HEK293 (cell line): ENCODE measurements at regions not wholly inside any gene's neighbourhood (a gene's known extent, or its start where the extent isn't known, plus 50 kb on each side); places are given as distances from the start of the nearest gene placed in this dataset.
"Not testable (repeated sequence)": the region's sequence is repeated elsewhere in the genome, so short reads cannot be mapped to it uniquely, and the experiment has no call there.

Experiments
- CTCF ChIA-PET: fragments of 350-600 bp; formaldehyde crosslinking; extraction: SDS; loops from one replicate; lab custom pipeline; 2021; ENCODE audit warnings: antibody characterized with exemption; lab: Yijun Ruan, JAX
- POLR2A ChIA-PET: fragments of 300-600 bp; formaldehyde crosslinking; extraction: SDS; loops from one replicate; lab custom pipeline; 2020; ENCODE audit warnings: antibody characterized with exemption, inconsistent platforms; lab: Yijun Ruan, JAX
- H3K27ac ChIP-seq: fragments of 200-500 bp; sonication (Bioruptor generic); 2 replicates; pipeline ENCODE4 v1.5.1; 2014; ENCODE audit warnings: low read depth, low read length, control low read depth, inconsistent platforms; ENCODE audit errors: extremely low read depth
- H3K36me3 ChIP-seq, 2 experiments: fragments of 200-500 bp in 1 of 2; sonication (Bioruptor generic) in 1 of 2; 1 replicate in 1 of 2; 2 replicates in 1 of 2; pipeline ENCODE4 v1.5.1; 2014 to 2017; ENCODE audit warnings: inconsistent platforms in 2 of 2, low read length in 2 of 2; ENCODE audit not compliant: control insufficient read depth in 2 of 2, insufficient read depth in 1 of 2
- H3K4me1 ChIP-seq: fragments of 200-500 bp; sonication (Bioruptor generic); 2 replicates; pipeline ENCODE4 v1.5.1; 2014; ENCODE audit warnings: mild to moderate bottlenecking, low read length, inconsistent platforms; ENCODE audit not compliant: control insufficient read depth, insufficient read depth
- H3K4me3 ChIP-seq: 2 replicates; pipeline ENCODE4 v1.5.1; 2011; ENCODE audit warnings: low read depth, mild to moderate bottlenecking, control low read depth, low read length, moderate library complexity
- H3K9me3 ChIP-seq: fragments of 200-500 bp; sonication (Bioruptor generic); 2 replicates; pipeline ENCODE4 v1.5.1; 2014; ENCODE audit warnings: low read depth, low read length, inconsistent platforms; ENCODE audit not compliant: control insufficient read depth, insufficient read depth
- SALL2 ChIP-seq: fragments of 450-650 bp; formaldehyde crosslinking; IDR thresholded peaks from 2 replicates; pipeline ENCODE4 v1.5.0; 2017; ENCODE audit warnings: missing biosample characterization, mild to moderate bottlenecking, missing genetic modification characterization, borderline replicate concordance
- TRIM28 ChIP-seq: IDR thresholded peaks from 2 replicates; pipeline ENCODE4 v1.6.1; 2011; ENCODE audit warnings: low read length, control low read depth, borderline replicate concordance
- ZBTB44 ChIP-seq: fragments of 450-650 bp; IDR thresholded peaks from 2 replicates; pipeline ENCODE4 v1.5.1; 2018; ENCODE audit warnings: missing biosample characterization, mild to moderate bottlenecking, missing genetic modification characterization
- ZEB2 ChIP-seq: fragments of 450-650 bp; formaldehyde crosslinking; IDR thresholded peaks from 2 replicates; pipeline ENCODE4 v1.5.1; 2016; ENCODE audit warnings: missing biosample characterization, missing genetic modification characterization
- ZNF114 ChIP-seq: fragments of 450-650 bp; formaldehyde crosslinking; IDR thresholded peaks from 2 replicates; pipeline ENCODE4 v1.5.0; 2017; ENCODE audit warnings: missing biosample characterization, missing genetic modification characterization
- ZNF146 ChIP-seq: fragments of 450-650 bp; formaldehyde crosslinking; IDR thresholded peaks from 2 replicates; pipeline ENCODE4 v1.5.1; 2016; ENCODE audit warnings: missing biosample characterization, missing genetic modification characterization
- ZNF248 ChIP-seq: fragments of 450-650 bp; formaldehyde crosslinking; IDR thresholded peaks from 2 replicates; pipeline ENCODE4 v1.5.1; 2017; ENCODE audit warnings: missing biosample characterization, missing genetic modification characterization
- ZNF404 ChIP-seq: fragments of 450-650 bp; formaldehyde crosslinking; IDR thresholded peaks from 2 replicates; pipeline ENCODE4 v1.5.1; 2017; ENCODE audit warnings: missing biosample characterization, missing genetic modification characterization
- ZNF558 ChIP-seq: fragments of 450-650 bp; formaldehyde crosslinking; IDR thresholded peaks from 2 replicates; pipeline ENCODE4 v1.5.1; 2016; ENCODE audit warnings: missing biosample characterization, missing genetic modification characterization
- ZNF600 ChIP-seq: fragments of 450-650 bp; formaldehyde crosslinking; IDR thresholded peaks from 2 replicates; pipeline ENCODE4 v1.5.1; 2016; ENCODE audit warnings: missing biosample characterization, missing genetic modification characterization
- ZNF658 ChIP-seq: fragments of 450-650 bp; formaldehyde crosslinking; IDR thresholded peaks from 2 replicates; pipeline ENCODE4; 2016; ENCODE audit warnings: missing biosample characterization, missing genetic modification characterization
- ZNF785 ChIP-seq: fragments of 450-650 bp; formaldehyde crosslinking; IDR thresholded peaks from 2 replicates; pipeline ENCODE4 v1.5.1; 2016; ENCODE audit warnings: missing biosample characterization, missing genetic modification characterization
- ZSCAN23 ChIP-seq: fragments of 450-650 bp; formaldehyde crosslinking; IDR thresholded peaks from 2 replicates; pipeline ENCODE4 v1.5.1; 2016; ENCODE audit warnings: missing biosample characterization, missing genetic modification characterization

GRCh38 chr9:42365244-42365945 is 181.9 kb downstream of the SPATA31A6 start:
- H3K9me3 ChIP-seq, H3K4me1 ChIP-seq, H3K27ac ChIP-seq, H3K4me3 ChIP-seq, H3K36me3 ChIP-seq, POLR2A ChIA-PET, CTCF ChIA-PET: not testable (repeated sequence)

GRCh38 chr9:42368279-42368881 is 184.9 kb downstream of the SPATA31A6 start:
- H3K9me3 ChIP-seq, H3K4me1 ChIP-seq, H3K4me3 ChIP-seq, H3K36me3 ChIP-seq, CTCF ChIA-PET, POLR2A ChIA-PET, H3K27ac ChIP-seq: not testable (repeated sequence)

- CTCF ChIA-PET, H3K4me1 ChIP-seq, H3K9me3 ChIP-seq, H3K27ac ChIP-seq, H3K36me3 ChIP-seq, POLR2A ChIA-PET, H3K4me3 ChIP-seq: not testable (repeated sequence)
Observed at GRCh38 chr9:42370172-42370571, 186.7 kb downstream of the SPATA31A6 start.

GRCh38 chr9:42371417-42371816 is 188.0 kb downstream of the SPATA31A6 start:
- H3K9me3 ChIP-seq, CTCF ChIA-PET, H3K27ac ChIP-seq, H3K36me3 ChIP-seq, H3K4me3 ChIP-seq, POLR2A ChIA-PET, H3K4me1 ChIP-seq: not testable (repeated sequence)

GRCh38 chr9:42377530-42378417 is 194.3 kb downstream of the SPATA31A6 start:
- POLR2A ChIA-PET, CTCF ChIA-PET, H3K36me3 ChIP-seq, H3K4me3 ChIP-seq, H3K27ac ChIP-seq, H3K4me1 ChIP-seq, H3K9me3 ChIP-seq: not testable (repeated sequence)

GRCh38 chr9:42378418-42378815 is 195.0 kb downstream of the SPATA31A6 start:
- POLR2A ChIA-PET, result no interaction called here
- no peaks in the 10 kb centered on the region for H3K36me3 ChIP-seq
- H3K9me3 ChIP-seq, result no peaks in the 10 kb centered on the region
- H3K4me3 ChIP-seq, result no peak overlapping the region
- CTCF ChIA-PET, result no interaction called here
- no peaks in the 10 kb centered on the region for H3K4me1 ChIP-seq
- TF ChIP-seq ZEB2 (tag by site-specific recombination) (no peak), ZNF404 (tag by site-specific recombination) (no peak), ZNF658 (tag by site-specific recombination) (no peak), ZNF785 (no peak), ZNF114 (tag by site-specific recombination) (no peak), ZBTB44 (tag by site-specific recombination) (no peak), SALL2 (no peak), ZNF600 (tag by site-specific recombination) (no peak), TRIM28 (no peak), ZNF248 (tag by site-specific recombination) (no peak), ZSCAN23 (tag by site-specific recombination) (no peak), ZNF558 (tag by site-specific recombination) (no peak), ZNF146 (tag by site-specific recombination) (no peak)
- no peak overlapping the region for H3K27ac ChIP-seq

GRCh38 chr9:42379602-42380001 is 196.1 kb downstream of the SPATA31A6 start:
- CTCF ChIA-PET, H3K4me1 ChIP-seq, POLR2A ChIA-PET: not testable (repeated sequence)

More at GRCh38 chr9:42379602-42380001, 196.1 kb downstream of the SPATA31A6 start:
- H3K27ac ChIP-seq, H3K36me3 ChIP-seq, H3K4me3 ChIP-seq, H3K9me3 ChIP-seq: not testable (repeated sequence)
